GM12891 (cell line): ENCODE measurements at regions not wholly inside any gene's neighbourhood (a gene's known extent, or its start where the extent isn't known, plus 50 kb on each side); places are given as distances from the start of the nearest gene placed in this dataset.

Source experiments
- PAX5 ChIP-seq: IDR thresholded peaks from 2 replicates; pipeline ENCODE4 v1.6.1; 2011; ENCODE audit warnings: low read length, moderate library complexity, mild to moderate bottlenecking; ENCODE audit not compliant: insufficient read depth, severe bottlenecking
- POLR2A ChIP-seq: IDR thresholded peaks from 2 replicates; pipeline ENCODE4 v1.6.1; 2011; ENCODE audit warnings: low read depth, low read length, control low read depth
- POLR2AphosphoS5 ChIP-seq: IDR thresholded peaks from 2 replicates; pipeline ENCODE4 v1.6.1; 2011; ENCODE audit warnings: low read depth, low read length, control low read depth
- POU2F2 ChIP-seq: IDR thresholded peaks from 2 replicates; pipeline ENCODE4 v1.6.1; 2011; ENCODE audit warnings: low read depth, mild to moderate bottlenecking, control low read depth, low read length, moderate library complexity
- SPI1 ChIP-seq: IDR thresholded peaks from 2 replicates; pipeline ENCODE4 v1.6.1; 2011; ENCODE audit warnings: low read depth, low read length, control low read depth
- TAF1 ChIP-seq: IDR thresholded peaks from 2 replicates; pipeline ENCODE4 v1.6.1; 2011; ENCODE audit warnings: low read depth, low read length, control low read depth

GRCh38 chr12:97051341-97051740 lies 144.3 kb downstream of the NEDD1 start:
- TF ChIP-seq POLR2A (no peak), POLR2AphosphoS5 (no peak), TAF1 (no peak), PAX5 (no peak), SPI1 (no peak), POU2F2 (no peak)
